ENCODE measurements at regions not wholly inside any gene's neighbourhood (a gene's known extent, or its start where the extent isn't known, plus 50 kb on each side); places are given as distances from the start of the nearest gene placed in this dataset.

DNA sequence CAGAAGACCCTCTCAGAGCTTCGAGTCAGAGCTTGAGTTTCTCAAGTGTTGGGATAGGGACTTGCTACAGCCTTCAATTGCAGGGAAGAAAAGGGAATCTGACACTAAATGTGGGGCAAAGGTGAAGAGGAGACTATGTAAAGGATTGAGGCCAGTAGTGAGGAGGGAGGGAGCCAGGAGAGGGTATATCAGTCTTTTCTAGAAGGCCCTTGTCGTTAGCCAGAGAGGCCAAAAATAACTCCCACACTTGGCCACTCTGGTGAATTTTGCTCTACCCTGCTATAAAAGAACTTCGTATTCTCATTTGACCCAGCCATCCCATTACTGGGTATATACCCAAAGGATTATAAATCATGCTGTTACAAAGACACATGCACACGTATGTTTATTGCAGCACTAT, 162.0 kb downstream of the MDFIC start:
- no peak for DNase-seq (ENCODE audit: low spot score)

DNA sequence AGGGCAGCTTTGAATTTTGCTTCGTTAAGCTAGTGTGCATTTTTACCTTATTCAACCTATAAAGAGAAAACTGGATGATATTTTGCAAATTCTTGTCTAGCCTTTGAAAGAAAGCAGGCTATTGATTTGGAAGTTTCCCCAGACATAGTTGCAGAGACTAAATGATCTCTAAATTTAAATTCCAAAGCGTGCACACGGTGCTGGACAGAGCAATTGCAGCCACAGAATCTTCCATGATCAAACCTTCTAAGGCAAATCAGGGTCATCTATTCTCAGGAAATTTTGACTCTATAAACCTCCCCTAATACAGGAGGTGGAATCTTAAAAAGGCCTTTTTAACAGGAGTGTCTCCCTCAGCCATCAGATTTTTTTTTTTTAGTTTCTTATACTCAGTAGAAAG, 159.9 kb downstream of the MDFIC start:
- DNase-seq (ENCODE audit: low spot score), result no peak

DNA sequence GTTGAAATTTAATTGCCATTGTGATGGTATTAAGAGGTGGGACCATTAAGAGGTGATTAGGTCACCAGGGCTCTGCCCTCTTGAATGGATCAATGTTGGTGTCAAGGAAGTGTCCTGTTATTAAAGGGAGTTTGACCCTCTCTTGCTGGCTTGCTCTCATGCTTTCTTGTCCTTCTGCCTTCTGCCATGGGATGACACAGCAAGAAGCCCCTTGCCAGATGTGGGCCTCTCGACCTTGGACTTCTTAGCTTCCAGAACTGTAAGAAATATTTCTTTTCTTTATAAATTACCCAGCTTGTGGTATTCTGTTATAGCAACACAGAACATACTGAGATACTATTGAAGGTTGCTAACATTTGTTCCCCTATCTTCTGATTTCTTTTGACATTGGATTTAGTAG, 157.0 kb downstream of the MDFIC start:
- no peak for DNase-seq (ENCODE audit: low spot score)

DNA sequence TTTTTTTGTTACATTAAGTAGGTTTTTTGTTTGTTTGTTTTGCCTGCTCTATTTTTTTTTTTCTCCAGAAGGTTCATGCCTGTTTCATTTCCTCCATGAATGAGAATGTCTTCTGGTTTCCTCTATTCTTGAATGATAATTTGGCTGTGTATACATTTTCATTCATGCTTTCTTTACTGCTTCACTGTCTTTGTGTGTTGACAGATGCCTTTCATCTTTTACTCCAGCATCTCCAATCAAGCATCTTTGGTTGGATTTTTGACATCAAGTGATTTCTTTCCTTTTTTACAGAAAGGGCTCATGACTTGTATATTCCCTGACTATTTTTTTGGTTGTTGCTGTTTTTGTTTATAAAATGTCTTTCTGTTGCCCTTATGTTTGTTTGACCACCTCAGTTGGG, 156.5 kb downstream of the MDFIC start:
- no peak for DNase-seq (ENCODE audit: low spot score)

DNA sequence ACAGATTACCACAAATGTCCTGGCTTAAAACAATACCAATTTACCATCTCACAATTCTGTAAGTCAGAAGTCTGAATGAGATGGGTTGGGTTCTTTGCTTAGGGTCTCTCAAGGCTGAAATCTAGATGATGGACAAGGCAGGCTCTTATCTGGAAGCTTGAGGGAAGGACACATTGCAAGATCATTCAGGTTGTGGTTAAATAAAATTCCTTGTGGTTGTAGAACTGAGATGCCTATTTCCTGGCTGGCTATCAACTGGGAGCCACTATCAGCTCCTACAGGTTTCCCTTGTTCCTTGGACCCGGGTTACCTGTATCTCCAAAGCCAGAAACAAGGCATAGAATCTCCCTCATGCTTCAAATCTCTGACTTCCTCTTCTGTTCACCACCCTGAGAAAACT, 148.4 kb downstream of the MDFIC start:
- DNase-seq (ENCODE audit: low spot score), result no peak
